SH-SY5Y (cell line): ENCODE measurements at regions not wholly inside any gene's neighbourhood (a gene's known extent, or its start where the extent isn't known, plus 50 kb on each side); places are given as distances from the start of the nearest gene placed in this dataset.

Experiments
- GATA2 ChIP-seq: IDR thresholded peaks from 2 replicates; pipeline ENCODE4 v1.6.1; 2011; ENCODE audit warnings: mild to moderate bottlenecking, low read depth, low read length
- GATA3 ChIP-seq: IDR thresholded peaks from 2 replicates; pipeline ENCODE4 v1.6.1; 2011; ENCODE audit warnings: low read depth, mild to moderate bottlenecking, low read length, moderate library complexity

DNA sequence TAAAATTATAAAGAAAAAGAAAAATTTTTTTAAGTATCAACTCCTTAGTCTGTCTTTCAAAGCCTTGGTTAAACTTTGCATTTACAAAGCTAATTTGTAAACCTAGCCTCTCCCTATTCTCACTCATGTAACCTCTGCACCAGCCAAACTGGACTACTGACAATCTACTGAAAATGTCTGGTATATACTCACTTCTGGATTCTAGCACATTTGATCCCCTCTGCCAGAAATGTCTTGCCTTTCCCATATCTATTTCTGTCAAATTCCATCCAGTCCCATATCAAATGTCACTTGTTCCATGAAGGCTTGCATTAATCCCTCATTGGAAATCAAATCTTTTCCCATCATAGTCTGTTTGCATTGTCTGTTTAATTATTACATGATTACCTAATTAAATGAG is 105.8 kb upstream of the KLHL13 start:
- TF ChIP-seq GATA3, result no peak

DNA sequence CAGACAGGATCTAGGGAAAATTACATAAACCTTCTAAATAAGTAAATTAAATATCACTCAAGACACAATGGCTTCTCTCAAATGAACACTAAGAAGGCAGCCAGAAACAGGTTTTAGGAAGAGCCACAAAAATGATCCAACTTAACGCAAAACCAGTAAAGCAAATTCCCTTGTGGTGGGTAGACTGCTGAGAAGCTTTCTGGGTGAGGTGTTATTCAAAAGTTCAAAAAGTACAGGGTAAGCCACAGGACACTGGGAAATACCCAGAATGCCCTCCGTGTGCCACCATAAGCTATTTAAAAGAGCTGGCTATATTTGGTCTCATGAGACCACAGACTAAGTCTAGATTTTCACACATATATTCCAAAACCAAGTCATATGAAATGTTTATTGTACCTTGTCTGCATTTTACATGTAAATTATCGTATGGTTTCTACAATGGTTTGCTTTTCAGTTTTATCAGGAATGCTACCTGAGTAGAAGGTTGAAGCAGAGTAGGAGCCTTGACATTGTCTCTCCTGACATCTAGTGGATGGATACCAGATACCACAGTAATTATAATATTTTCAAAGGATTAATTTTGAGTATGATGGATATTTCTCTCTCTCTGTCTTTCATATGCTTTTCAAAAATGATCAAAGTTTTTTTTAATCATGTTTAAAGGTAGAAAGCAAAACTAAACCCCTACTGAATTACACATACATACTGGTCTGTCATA is 109.3 kb upstream of the KLHL13 start:
- TF ChIP-seq GATA2, result no peak
- TF ChIP-seq GATA3, result no peak

GRCh38 chrX:118228041-118228440 is 111.4 kb upstream of the KLHL13 start:
- TF ChIP-seq GATA3 (no peak), GATA2 (no peak)

DNA sequence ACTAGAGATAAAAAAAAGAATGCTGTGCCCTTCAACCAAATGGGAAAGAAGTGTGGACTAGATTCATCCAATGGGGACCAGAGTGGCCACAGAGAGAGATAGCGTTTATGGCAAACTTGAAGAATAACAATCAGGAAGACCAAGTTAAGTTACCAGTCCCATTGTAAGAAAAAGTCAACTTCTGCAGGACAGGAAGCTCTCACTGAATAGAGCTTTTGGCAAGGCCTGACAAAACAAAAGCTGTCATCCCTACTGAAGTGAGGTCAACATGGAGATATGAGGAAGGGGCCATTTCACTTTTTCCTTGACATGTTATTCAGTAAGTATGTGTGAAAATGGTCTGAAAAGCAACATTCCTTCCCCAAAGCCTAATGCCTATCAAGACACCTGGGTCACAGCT is 111.8 kb upstream of the KLHL13 start:
- TF ChIP-seq GATA2 (no peak), GATA3 (no peak)

DNA sequence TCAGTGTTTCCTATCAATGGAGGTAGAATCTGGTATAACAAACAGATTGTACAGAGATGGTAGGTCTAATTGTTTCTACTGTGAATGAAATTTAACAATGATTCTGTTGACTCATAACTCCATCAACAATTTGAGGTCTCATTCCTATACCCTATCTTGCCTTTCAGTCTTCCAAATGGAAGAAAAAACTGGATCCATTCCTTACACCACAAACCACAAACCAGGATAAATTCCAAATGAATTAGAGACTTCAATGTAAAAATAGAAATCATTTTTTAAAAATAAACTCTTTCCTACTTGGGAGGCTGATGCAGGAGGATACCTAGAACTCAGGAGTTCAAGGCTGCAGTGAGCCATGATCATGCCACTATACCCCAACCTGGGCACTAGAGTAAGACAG is 114.4 kb upstream of the WDR44 start:
- TF ChIP-seq GATA2 (no peak), GATA3 (no peak)

DNA sequence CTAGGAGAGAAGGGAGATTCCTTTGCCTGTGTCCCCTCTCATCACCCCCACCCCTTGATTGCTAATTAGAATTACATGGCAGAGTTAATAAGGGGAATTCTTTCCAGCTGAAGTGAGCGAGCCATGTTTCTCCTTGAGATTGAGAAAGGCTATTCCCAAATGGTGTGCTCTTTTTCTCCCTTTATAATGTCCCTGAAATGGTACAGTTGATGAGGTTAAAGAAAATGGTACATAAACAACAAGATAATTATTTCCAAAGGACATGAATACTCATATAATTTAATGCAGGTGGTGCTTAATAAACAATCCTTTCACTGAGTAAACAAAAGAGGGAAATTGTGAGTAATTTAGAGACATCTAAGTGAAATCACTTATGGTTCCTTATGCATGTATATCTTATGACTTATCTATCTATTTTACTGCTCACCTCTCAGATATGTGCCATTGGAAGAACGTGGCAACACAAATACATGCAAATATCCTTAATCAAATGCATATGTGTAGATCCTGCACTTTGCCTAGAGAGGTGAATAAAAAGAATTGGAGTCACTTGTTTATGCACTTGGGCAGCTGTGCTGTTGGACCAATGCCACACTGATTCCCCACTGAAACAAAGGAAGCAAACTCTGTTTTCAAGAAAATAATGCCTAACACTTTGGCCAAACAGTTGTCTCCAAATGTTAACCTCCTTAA is 106.6 kb upstream of the WDR44 start:
- TF ChIP-seq GATA3, result no peak
- no peak for TF ChIP-seq GATA2

DNA sequence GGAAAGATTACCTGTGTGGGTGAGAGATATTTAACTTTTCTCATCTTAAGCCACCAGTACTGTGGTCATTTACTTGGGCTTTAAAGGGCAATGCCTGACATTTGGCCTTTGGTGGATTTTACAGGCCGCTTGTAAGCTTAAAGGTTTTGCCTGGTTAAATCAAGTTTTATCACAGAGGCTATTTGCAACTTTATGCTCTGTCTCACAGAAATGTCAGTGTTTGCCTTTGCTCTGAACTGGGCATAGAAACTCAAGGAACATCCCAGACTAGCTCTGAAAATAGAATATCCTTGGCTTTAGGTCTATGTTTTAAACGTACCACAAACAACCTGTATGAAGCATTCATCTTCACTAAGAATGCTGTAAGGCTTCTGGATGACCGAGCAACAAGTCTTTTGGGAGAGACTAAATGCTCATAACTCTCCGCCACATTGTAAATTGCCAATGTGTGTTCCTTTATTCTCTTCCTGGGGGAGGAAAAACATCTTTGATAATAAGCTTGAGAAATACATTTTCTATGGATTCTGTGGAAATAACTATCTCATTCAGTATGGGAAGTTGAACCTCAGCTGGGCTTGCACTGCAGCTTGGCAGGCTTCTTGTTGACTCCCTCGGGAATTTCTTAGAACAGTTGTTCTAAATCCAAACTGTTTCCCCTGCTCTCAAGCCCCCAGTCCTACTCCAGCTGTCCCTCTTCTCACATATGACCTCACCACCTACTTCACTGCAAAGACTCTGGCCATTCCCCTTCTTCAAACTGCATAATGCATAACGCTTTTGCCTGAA is 105.8 kb upstream of the WDR44 start:
- no peak for TF ChIP-seq GATA3

DNA sequence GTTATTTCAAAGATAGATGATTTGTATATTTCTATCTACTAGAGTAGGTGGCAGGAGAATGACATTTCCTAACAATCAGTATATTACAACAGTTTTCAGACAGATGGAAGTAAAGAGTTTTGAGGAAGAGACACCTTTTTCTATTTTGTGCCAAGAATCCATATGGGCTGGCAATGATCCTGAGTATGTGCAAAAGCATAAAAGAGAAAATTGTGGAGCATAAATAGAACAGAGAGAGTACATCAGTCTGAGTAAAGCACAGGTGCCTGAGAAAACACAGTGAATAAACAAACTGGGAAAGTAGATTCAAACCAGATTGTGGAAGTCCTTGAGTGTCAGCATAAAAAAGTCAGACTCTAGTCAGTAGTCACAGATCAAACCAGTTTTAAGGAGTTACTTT is 96.8 kb upstream of the WDR44 start:
- TF ChIP-seq GATA3 (no peak), GATA2 (no peak)

DNA sequence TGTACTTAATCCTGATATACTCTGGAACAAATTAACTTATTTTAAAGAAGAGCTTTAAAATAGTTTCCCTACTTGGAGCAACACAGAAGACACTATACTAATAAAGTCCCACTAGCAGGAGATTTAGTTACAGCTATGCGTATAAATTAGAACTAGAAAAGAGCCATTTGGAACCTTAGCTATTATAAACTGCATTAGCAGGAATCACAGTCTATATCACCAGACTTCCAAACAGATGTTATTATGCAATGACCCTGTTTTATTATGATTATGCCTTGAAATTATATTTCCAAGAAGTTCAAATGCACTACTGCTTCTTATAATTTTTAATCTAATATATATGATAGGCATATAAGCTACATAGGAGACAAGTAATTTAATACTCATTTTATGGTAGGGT is 95.5 kb upstream of the WDR44 start:
- TF ChIP-seq GATA3 (no peak), GATA2 (no peak)

DNA sequence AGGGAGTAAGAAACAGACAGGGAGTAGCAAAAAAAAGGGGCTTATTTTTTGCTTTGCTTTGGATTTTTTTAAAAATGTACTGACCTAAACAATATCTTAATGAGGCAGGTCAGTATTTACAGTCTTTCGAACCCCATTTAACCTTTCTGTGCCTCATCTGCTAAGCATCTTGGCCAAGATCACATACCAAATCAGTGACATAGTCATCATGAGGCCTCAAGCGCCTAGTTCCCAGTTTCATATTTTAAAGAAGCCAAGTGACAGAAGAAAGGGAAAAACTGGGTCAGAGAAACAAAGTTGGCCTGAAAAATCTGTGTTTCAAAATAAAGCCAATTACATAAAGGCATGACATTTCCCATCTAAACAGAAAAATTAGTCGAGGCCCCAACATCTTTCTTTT is 94.6 kb upstream of the WDR44 start:
- TF ChIP-seq GATA2, result no peak

- TF ChIP-seq GATA3 (no peak), GATA2 (no peak)
These were observed 92.9 kb upstream of the WDR44 start for GRCh38 chrX:118252967-118253366.

DNA sequence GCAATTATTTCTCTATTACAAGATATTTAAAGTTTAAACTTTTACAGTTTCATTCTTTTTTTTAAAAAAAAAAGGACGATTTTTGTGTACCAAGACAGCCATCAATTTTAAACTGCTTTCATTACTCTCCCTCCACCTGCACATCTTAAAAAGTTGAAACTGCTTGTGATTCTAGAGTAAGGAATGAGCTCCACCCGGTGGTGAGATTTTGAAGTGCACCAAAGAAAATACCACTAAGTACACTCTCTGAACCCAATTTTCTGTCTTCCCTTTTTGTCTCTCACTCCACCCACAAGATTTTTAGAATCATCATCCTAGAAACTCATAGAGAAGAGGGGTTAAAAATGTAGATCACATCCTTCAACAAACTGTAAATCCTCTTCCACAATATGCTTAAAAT is 91.3 kb upstream of the WDR44 start:
- TF ChIP-seq GATA3 (no peak), GATA2 (no peak)

DNA sequence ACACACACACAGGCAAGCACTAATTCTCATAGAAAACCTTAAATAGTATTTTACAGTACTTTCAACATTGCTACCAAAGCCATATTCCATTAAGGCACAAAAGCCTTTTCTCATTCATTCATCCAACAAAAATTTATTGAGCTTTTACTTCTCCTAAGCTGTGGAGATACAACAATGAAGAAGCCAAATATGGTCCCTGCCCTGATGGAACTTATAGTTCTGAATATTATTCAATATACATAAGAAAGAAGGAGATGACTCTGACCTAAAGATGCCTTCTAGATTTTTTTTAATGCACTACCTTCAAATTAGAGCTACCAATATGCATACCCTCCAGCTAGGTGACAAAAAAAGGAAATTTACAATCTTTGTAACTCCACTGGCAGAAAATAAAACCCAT is 90.0 kb upstream of the WDR44 start:
- TF ChIP-seq GATA3, result no peak
- TF ChIP-seq GATA2, result no peak

DNA sequence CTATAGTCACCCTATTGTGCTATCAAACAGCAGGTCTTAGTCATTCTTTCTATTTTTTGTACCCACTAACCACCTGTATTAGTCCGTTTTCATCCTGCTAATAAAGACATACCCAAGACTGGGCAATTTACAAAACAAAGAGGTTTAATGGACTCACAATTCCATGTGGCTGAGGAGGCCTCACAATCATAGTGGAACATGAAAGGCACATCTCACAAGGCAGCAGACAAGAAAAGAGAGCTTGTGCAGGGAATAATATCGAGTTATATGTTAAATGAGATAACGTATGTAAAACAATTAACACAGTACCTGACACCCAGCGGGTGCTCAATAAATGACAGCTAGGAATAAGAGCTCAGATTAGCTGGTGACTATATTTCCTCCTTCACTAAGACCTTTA is 88.1 kb upstream of the WDR44 start:
- TF ChIP-seq GATA3 (no peak), GATA2 (no peak)

DNA sequence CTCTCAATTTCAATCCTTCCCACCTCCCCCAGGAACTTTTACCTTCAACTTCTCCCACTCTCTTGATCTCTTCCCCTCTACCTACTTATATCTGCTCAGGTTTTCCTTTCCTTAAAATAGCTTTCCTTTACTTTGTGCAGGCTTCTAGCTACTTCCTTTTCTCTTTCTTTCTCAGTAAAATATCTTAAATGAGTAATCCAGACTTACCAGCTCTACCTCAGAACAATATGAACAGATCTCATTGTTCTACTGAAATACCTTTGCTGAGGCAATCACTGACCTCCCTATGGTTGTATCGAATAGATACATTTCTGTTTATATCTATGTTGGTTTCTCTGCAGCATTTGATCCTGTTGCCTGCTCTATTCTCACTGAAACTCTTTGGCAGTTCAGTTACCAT is 86.7 kb upstream of the WDR44 start:
- TF ChIP-seq GATA2 (no peak), GATA3 (no peak)
